ENCODE measurements at regions not wholly inside any gene's neighbourhood (a gene's known extent, or its start where the extent isn't known, plus 50 kb on each side); places are given as distances from the start of the nearest gene placed in this dataset.

DNA sequence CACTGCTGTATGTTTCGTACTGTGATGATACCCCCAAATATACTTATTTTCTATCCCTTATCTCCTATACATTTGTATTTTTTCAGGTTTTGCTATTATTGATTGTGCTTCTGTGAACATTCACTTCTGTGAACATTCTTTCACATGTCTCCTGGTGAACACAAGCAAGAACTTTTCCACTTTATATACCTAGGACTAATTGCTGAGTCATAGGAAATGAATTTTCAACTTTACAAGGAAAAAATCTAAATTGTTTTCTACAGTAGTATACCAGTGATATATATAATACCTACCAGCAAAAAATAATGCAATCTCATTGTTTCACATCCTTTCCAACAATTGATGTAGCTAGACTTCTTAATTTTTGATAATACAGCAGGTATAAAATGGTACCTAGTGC lies 139.5 kb upstream of the MAGEB18 start:
- TF ChIP-seq EZH2 (IDR thresholded peaks at IDR 0.05; ENCODE audit: insufficient read depth, poor library complexity, severe bottlenecking): no peak
- TF ChIP-seq EZH2phosphoT487 (IDR thresholded peaks at IDR 0.05; ENCODE audit: insufficient read depth, low read depth): no peak
